GM06990 (cell line): ENCODE measurements at regions not wholly inside any gene's neighbourhood (a gene's known extent, or its start where the extent isn't known, plus 50 kb on each side); places are given as distances from the start of the nearest gene placed in this dataset.

ENCODE experiments used
- DNase-seq: peaks from one replicate; pipeline ENCODE4 v3.0.0-alpha.2; 2011; ENCODE audit not compliant: insufficient read length; ENCODE audit errors: extremely low read depth
- H3K27me3 ChIP-seq: replicated peaks from 2 replicates; pipeline ENCODE4 v1.6.0; 2011; ENCODE audit warnings: low read length; ENCODE audit not compliant: control insufficient read depth, insufficient read depth
- H3K36me3 ChIP-seq: 2 replicates; pipeline ENCODE4 v1.5.1; 2011; ENCODE audit warnings: low read length; ENCODE audit not compliant: control insufficient read depth, insufficient read depth
- H3K4me3 ChIP-seq: replicated peaks from 2 replicates; pipeline ENCODE4 v1.5.1; 2011; ENCODE audit warnings: low read depth, mild to moderate bottlenecking, control low read depth, low read length
- CTCF ChIP-seq: IDR thresholded peaks from 2 replicates; pipeline ENCODE4 v1.5.1; 2011; ENCODE audit warnings: low read length, control low read depth, mild to moderate bottlenecking, inconsistent platforms; ENCODE audit not compliant: insufficient read depth, poor library complexity, severe bottlenecking

GRCh38 chr5:56451742-56452141 lies 218.6 kb upstream of the ANKRD55 start:
- no peak overlapping the region for H3K4me3 ChIP-seq
- no peaks in the 10 kb centered on the region for H3K36me3 ChIP-seq
- H3K27me3 ChIP-seq, result no peaks in the 10 kb centered on the region; the same call in 1 of the 2 replicates
- TF ChIP-seq CTCF, result no peak
- DNase-seq, result no peak

GRCh38 chr5:56450766-56451165 lies 217.6 kb upstream of the ANKRD55 start:
- no peak for DNase-seq
- Histone ChIP-seq H3K36me3 (no peaks in the 10 kb centered on the region), H3K27me3 (no peaks in the 10 kb centered on the region; the same call in 1 of the 2 replicates), H3K4me3 (no peak overlapping the region)
- no peak for TF ChIP-seq CTCF

DNA sequence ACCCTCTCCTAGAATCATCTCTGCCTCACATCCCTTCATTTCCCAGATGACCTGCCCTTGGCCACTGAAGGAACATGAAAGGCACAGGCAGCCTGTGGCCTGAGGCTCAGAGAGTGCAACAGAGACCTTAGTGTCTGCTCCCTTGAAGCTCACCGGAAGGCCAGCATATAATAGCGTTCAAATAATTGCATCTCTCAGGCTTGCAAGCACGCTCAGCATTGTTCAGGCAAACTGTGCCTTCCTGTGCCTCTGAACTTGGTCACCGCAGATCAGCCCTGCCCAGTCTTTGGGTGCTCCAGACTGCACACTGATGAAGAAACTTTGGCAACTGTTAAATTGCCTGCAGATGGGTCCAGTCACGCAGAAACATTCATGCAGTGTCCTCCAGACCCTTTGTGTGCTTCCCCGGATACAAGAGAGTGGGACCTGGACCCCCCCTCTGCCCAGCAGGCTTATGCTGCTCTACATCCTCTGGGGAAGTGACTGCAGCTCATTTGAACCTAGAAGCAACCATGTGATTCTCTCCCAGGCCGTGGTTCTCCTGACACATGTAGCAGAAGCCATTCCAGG lies 216.0 kb upstream of the ANKRD55 start:
- no peak for TF ChIP-seq CTCF

GRCh38 chr5:56447656-56448055 lies 214.5 kb upstream of the ANKRD55 start:
- no peak for DNase-seq
- H3K36me3 ChIP-seq, result no peaks in the 10 kb centered on the region
- no peak overlapping the region for H3K4me3 ChIP-seq
- TF ChIP-seq CTCF, result no peak
- no peaks in the 10 kb centered on the region for H3K27me3 ChIP-seq

More for the DNA sequence above, 216.0 kb upstream of the ANKRD55 start:
- Histone ChIP-seq H3K36me3 (no peaks in the 10 kb centered on the region), H3K27me3 (no peaks in the 10 kb centered on the region), H3K4me3 (no peak overlapping the region)
- no peak for DNase-seq

GRCh38 chr5:56447232-56447631 lies 214.1 kb upstream of the ANKRD55 start:
- no peaks in the 10 kb centered on the region for H3K27me3 ChIP-seq
- no peak for TF ChIP-seq CTCF
- H3K4me3 ChIP-seq, result no peak overlapping the region
- no peaks in the 10 kb centered on the region for H3K36me3 ChIP-seq
- DNase-seq, result no peak

GRCh38 chr5:56446728-56447127 lies 213.6 kb upstream of the ANKRD55 start:
- no peak for TF ChIP-seq CTCF
- DNase-seq, result no peak
- H3K36me3 ChIP-seq, result no peaks in the 10 kb centered on the region
- no peak overlapping the region for H3K4me3 ChIP-seq
- no peaks in the 10 kb centered on the region for H3K27me3 ChIP-seq
